ENCODE measurements at regions not wholly inside any gene's neighbourhood (a gene's known extent, or its start where the extent isn't known, plus 50 kb on each side); places are given as distances from the start of the nearest gene placed in this dataset.

DNA sequence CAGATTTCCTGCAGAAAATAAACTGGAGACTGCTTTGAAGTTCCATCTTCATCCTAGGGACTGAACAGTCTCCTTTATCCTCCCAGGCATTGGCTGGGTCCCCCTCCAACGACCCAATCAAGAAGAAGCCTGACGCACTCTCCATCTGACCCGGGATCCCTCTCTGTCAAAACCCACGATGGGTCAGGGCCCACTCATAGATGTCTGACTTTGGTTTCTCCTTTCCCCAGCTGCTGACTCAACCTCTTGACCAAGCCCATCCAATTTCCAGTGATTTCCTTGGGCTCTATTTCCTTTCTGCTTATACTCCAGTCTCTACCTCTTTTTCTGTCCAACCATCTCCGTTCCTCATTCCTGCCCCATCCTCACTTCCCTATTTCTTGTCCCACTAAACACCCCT is 189.7 kb downstream of the MIAT start:
- Histone ChIP-seq H3K4me3 (no peak overlapping the region), H3K27ac (no peak overlapping the region), H3K9me3 (no peaks in the 10 kb centered on the region), H3K36me3 (no peaks in the 10 kb centered on the region), H3K4me1 (no peaks in the 10 kb centered on the region), H3K27me3 (no peaks in the 10 kb centered on the region)
- peak in 1 of 2 donors; percentile 43 for DNase-seq (ENCODE audit: extremely low spot score in 2 of 2)
- TF ChIP-seq POLR2A (IDR thresholded peaks at IDR 0.05): no peak
- TF ChIP-seq, protein P1, sequence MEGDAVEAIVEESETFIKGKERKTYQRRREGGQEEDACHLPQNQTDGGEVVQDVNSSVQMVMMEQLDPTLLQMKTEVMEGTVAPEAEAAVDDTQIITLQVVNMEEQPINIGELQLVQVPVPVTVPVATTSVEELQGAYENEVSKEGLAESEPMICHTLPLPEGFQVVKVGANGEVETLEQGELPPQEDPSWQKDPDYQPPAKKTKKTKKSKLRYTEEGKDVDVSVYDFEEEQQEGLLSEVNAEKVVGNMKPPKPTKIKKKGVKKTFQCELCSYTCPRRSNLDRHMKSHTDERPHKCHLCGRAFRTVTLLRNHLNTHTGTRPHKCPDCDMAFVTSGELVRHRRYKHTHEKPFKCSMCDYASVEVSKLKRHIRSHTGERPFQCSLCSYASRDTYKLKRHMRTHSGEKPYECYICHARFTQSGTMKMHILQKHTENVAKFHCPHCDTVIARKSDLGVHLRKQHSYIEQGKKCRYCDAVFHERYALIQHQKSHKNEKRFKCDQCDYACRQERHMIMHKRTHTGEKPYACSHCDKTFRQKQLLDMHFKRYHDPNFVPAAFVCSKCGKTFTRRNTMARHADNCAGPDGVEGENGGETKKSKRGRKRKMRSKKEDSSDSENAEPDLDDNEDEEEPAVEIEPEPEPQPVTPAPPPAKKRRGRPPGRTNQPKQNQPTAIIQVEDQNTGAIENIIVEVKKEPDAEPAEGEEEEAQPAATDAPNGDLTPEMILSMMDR (IDR thresholded peaks at IDR 0.05): no peak
- no peak for TF ChIP-seq POLR2AphosphoS5 (IDR thresholded peaks at IDR 0.05; ENCODE audit: insufficient read depth in 1 of 2, low read depth in 1 of 2)
- intact Hi-C loops (cut with DNase I): no loop called here

DNA sequence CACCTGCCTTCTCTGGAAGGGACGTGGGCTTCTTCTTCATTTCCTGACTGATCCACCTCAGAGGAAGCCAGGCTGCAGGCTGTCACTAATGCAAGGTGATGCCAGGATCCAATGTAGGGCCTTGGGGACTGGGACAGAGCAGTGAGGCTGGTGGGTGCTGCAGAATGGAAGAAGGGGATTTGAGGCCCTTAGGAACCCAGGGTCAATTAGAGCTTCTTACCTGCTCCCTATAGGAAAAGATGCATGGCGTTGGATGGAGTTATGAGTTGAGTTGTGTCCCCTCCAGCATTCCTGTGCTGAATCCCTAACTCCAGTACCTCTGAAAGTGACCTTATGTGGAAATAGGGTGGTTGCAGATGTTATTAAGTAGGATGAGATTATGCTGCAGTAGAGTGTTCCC is 190.4 kb downstream of the MIAT start:
- H3K4me1 ChIP-seq: no peaks in the 10 kb centered on the region
- H3K4me3 ChIP-seq: no peak overlapping the region
- no peak overlapping the region for H3K27ac ChIP-seq
- no peaks in the 10 kb centered on the region for H3K9me3 ChIP-seq
- peak; percentile 32 to 52 for DNase-seq (ENCODE audit: extremely low spot score in 2 of 2)
- no peaks in the 10 kb centered on the region for H3K36me3 ChIP-seq
- no peaks in the 10 kb centered on the region for H3K27me3 ChIP-seq
- intact Hi-C loops (cut with DNase I): no loop called here
- no peak for TF ChIP-seq POLR2AphosphoS5 (IDR thresholded peaks at IDR 0.05; ENCODE audit: insufficient read depth in 1 of 2, low read depth in 1 of 2)
- TF ChIP-seq, protein P1 (IDR thresholded peaks at IDR 0.05): no peak
- no peak for TF ChIP-seq POLR2A (IDR thresholded peaks at IDR 0.05)

DNA sequence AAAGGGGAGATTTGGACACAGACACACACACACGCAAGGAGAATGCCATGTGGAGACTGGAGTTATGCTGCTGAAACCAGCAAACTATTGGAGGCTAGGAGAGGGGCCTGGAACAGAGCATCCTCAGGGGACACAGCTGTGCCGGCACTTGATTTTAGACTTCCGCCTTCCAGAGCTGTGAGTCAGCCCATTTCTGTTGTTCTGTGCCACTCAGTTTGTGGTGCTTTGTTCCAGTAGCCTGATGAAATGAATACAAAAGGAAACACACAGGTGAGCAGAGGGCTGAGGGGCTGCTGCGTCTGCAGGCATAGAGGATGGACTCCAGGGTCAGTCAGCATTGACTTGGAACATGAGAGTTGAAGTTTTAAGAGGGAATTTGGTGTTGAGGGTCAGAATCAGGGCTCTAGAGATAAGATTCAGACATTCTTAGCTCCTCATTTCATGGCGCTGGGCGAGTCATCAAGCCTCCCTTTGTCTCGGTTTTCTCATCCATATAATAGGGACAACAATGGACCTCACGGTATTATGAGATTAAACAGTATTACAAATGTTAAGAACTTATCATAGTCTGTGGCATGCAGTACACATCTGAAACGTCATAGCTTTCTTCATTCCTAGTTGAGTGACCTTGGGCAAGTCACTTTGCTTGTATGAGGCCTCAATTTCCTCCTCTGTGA is 191.0 kb downstream of the MIAT start:
- no peaks in the 10 kb centered on the region for H3K36me3 ChIP-seq
- intact Hi-C loops (cut with DNase I): no loop called here
- DNase-seq (ENCODE audit: extremely low spot score in 2 of 2): peak; percentile 37 to 46

DNA sequence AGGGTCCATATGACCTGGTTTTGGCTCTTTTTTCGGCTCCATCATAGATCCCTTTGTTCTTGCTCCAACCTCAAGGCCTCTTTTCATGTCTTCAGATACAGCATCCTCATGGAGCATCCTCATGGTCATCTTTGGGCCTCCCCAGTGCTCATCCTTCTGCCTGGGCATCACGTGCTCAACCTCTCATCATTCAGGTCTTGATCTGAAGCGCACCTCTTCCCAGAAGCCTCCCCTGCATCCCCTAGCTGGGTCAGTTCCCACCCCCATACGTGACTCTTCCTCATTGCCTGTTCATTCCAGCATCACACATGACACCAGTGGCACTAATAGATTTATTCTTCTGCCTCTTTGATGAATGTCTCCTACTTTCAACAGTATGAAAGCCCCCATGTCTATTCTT is 192.2 kb downstream of the MIAT start:
- TF ChIP-seq POLR2A (IDR thresholded peaks at IDR 0.05) (no peak), POLR2AphosphoS5 (IDR thresholded peaks at IDR 0.05; ENCODE audit: insufficient read depth in 1 of 2, low read depth in 1 of 2) (no peak)
- TF ChIP-seq, protein P1 (IDR thresholded peaks at IDR 0.05): no peak
- Histone ChIP-seq H3K4me3 (no peak overlapping the region), H3K4me1 (no peaks in the 10 kb centered on the region), H3K9me3 (no peaks in the 10 kb centered on the region), H3K27me3 (no peaks in the 10 kb centered on the region), H3K27ac (no peak overlapping the region), H3K36me3 (no peaks in the 10 kb centered on the region)
- DNase-seq (ENCODE audit: extremely low spot score in 2 of 2): peak; percentile 54 to 58
- intact Hi-C loops (cut with DNase I): no loop called here

More for the DNA sequence above, 191.0 kb downstream of the MIAT start:
- TF ChIP-seq, protein P1 (IDR thresholded peaks at IDR 0.05): no peak
- no peaks in the 10 kb centered on the region for H3K4me1 ChIP-seq
- H3K9me3 ChIP-seq: no peaks in the 10 kb centered on the region
- H3K27ac ChIP-seq: no peak overlapping the region
- H3K27me3 ChIP-seq: no peaks in the 10 kb centered on the region
- H3K4me3 ChIP-seq: no peak overlapping the region

DNA sequence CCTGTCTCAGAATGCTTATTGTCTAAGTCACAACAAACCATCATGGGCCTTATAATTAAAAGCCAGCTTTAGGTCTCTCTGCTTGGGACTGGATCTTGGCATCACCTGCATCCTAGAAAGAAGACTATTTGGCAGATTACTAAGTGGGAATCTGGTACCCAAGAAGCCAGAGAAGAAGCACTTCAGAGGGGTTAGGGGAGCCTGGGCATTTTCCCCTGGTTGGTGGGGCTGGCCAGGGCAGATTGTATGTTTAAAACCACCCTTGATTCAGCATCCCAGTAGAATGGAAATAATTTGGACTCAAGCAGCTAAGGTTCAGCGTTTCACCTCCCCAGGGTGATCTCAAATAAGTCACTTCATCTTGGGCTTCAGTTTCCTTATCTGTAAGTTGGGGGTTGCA is 193.7 kb downstream of the MIAT start:
- no peaks in the 10 kb centered on the region for H3K36me3 ChIP-seq
- no peak overlapping the region for H3K27ac ChIP-seq
- H3K27me3 ChIP-seq: no peaks in the 10 kb centered on the region
- H3K4me3 ChIP-seq: no peak overlapping the region
- DNase-seq (ENCODE audit: extremely low spot score in 2 of 2): peak; percentile 18 to 70
- no peaks in the 10 kb centered on the region for H3K9me3 ChIP-seq
- H3K4me1 ChIP-seq: no peaks in the 10 kb centered on the region
- intact Hi-C loops (cut with DNase I): no loop called here
- TF ChIP-seq POLR2AphosphoS5 (IDR thresholded peaks at IDR 0.05; ENCODE audit: insufficient read depth in 1 of 2, low read depth in 1 of 2) (no peak), POLR2A (IDR thresholded peaks at IDR 0.05) (no peak)
- TF ChIP-seq, protein P1 (IDR thresholded peaks at IDR 0.05): no peak

Data from vagina (tissue), 2 donors.